MCF 10A (cell line): ENCODE measurements at regions not wholly inside any gene's neighbourhood (a gene's known extent, or its start where the extent isn't known, plus 50 kb on each side); places are given as distances from the start of the nearest gene placed in this dataset.

Experiments
- BruUV-seq: library from RNA; stranded (reverse); fragments of 400-500 nt; replicated peaks from 2 replicates; lab custom pipeline; 2021; lab: Mats Ljungman, UMichigan
- CTCF ChIA-PET: fragments of 300-600 bp; sonication (Branson Sonifier 250); formaldehyde crosslinking; extraction: SDS; loops from one replicate; lab custom pipeline; 2021; ENCODE audit warnings: antibody characterized with exemption, inconsistent platforms; lab: Yijun Ruan, JAX
- POLR2A ChIA-PET: fragments of 300-600, 350-650 bp; sonication (Branson Sonifier 250); formaldehyde crosslinking; extraction: SDS; loops from one replicate; lab custom pipeline; 2020; ENCODE audit warnings: antibody characterized with exemption, inconsistent platforms; lab: Yijun Ruan, JAX
- DNase-seq: peaks from one replicate; pipeline ENCODE4 v3.0.0-alpha.2; 2018; ENCODE audit not compliant: unreplicated experiment
- H3K27ac Mint-ChIP-seq: one replicate; pipeline ENCODE4 v1.8.0; 2022; ENCODE audit warnings: mild to moderate bottlenecking, low read depth, mixed read lengths; ENCODE audit not compliant: unreplicated experiment
- H3K27me3 Mint-ChIP-seq: one replicate; pipeline ENCODE4 v1.8.0; 2022; ENCODE audit warnings: mixed read lengths; ENCODE audit not compliant: insufficient read depth, unreplicated experiment
- H3K36me3 Mint-ChIP-seq: one replicate; pipeline ENCODE4 v1.8.0; 2022; ENCODE audit warnings: mild to moderate bottlenecking, moderate library complexity, mixed read lengths; ENCODE audit not compliant: insufficient read depth, unreplicated experiment
- H3K4me1 Mint-ChIP-seq: one replicate; pipeline ENCODE4 v1.8.0; 2022; ENCODE audit warnings: mixed read lengths; ENCODE audit not compliant: insufficient read depth, unreplicated experiment
- H3K4me3 Mint-ChIP-seq: one replicate; pipeline ENCODE4 v1.8.0; 2022; ENCODE audit warnings: mild to moderate bottlenecking, moderate library complexity, mixed read lengths; ENCODE audit not compliant: unreplicated experiment
- H3K9me3 Mint-ChIP-seq: one replicate; pipeline ENCODE4 v1.8.0; 2022; ENCODE audit warnings: mixed read lengths; ENCODE audit not compliant: unreplicated experiment
- CTCF ChIP-seq: fragments of 200-600 bp; IDR thresholded peaks from one replicate; pipeline ENCODE4 v1.8.0; 2022; ENCODE audit warnings: antibody characterized with exemption, mild to moderate bottlenecking; ENCODE audit not compliant: unreplicated experiment
- intact Hi-C: fragments of 100-400 bp; cut with micrococcal nuclease; formaldehyde crosslinking; loops from 2 replicates; pipeline ENCODE4 v1.14.1; 2022

GRCh38 chr6:142637624-142638351, 307.2 kb downstream of the HIVEP2 start:
- ChIA-PET POLR2A (interaction anchor here (0.7 kb wide), 1 partner anchor 778 kb away, joined by 3 read pairs; no protein-coding TSS in a partner anchor), CTCF (interaction anchor here (0.6 kb wide), 1 partner anchor 164 kb away, joined by 3 read pairs; no protein-coding TSS in a partner anchor)
- intact Hi-C loops, result no loop called here
- TF ChIP-seq CTCF, result no peak
- no peaks in the 10 kb centered on the region for H3K36me3 Mint-ChIP-seq
- no peak overlapping the region for H3K4me3 Mint-ChIP-seq
- H3K27me3 Mint-ChIP-seq, result peaks cover 8% of the 10 kb centered on the region
- peaks cover 11% of the 10 kb centered on the region for H3K4me1 Mint-ChIP-seq
- DNase-seq, result no peak
- BruUV-seq, result no TSS peak
- no peak overlapping the region for H3K27ac Mint-ChIP-seq
- no peaks in the 10 kb centered on the region for H3K9me3 Mint-ChIP-seq

- intact Hi-C loops, result no loop called here
- peaks cover 4% of the 10 kb centered on the region for H3K4me1 Mint-ChIP-seq
- ChIA-PET POLR2A (interaction anchor here (0.7 kb wide), 1 partner anchor 1610 kb away, joined by 3 read pairs; no protein-coding TSS in a partner anchor), CTCF (no interaction called here)
- peaks cover 22% of the 10 kb centered on the region for H3K27me3 Mint-ChIP-seq
- no peaks in the 10 kb centered on the region for H3K36me3 Mint-ChIP-seq
- no peak for DNase-seq
- no peak for TF ChIP-seq CTCF
- no TSS peak for BruUV-seq
- no peaks in the 10 kb centered on the region for H3K9me3 Mint-ChIP-seq
- H3K4me3 Mint-ChIP-seq, result no peak overlapping the region
- no peak overlapping the region for H3K27ac Mint-ChIP-seq
Observed at GRCh38 chr6:142642651-142643050, 302.3 kb downstream of the HIVEP2 start.

DNA sequence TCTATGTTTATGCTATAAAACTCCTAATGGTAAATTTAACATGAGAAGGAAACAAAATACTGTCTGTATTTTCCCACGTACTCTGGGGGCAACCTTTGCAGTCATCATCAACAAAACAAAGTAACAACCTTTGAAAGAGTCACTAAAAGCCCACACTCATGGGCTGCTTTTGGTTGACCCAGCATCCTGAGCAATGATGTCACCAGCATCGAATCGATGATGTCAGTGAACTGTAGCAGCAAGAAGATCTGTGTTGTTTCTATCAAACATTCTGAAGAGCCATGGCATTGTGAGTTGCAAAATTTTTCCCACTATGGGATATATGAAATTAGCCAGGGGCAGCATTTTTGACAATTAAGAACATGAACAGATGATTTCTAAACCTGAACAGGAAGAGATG, 300.1 kb downstream of the HIVEP2 start:
- ChIA-PET POLR2A (no interaction called here), CTCF (no interaction called here)
- H3K27me3 Mint-ChIP-seq, result peaks cover 36% of the 10 kb centered on the region
- no peak for DNase-seq
- H3K9me3 Mint-ChIP-seq, result no peaks in the 10 kb centered on the region
- no peak overlapping the region for H3K4me3 Mint-ChIP-seq
- intact Hi-C loops, result no loop called here
- no peak overlapping the region for H3K27ac Mint-ChIP-seq
- H3K4me1 Mint-ChIP-seq, result peaks cover 4% of the 10 kb centered on the region
- TF ChIP-seq CTCF, result no peak
- no peaks in the 10 kb centered on the region for H3K36me3 Mint-ChIP-seq
- BruUV-seq, result no TSS peak

DNA sequence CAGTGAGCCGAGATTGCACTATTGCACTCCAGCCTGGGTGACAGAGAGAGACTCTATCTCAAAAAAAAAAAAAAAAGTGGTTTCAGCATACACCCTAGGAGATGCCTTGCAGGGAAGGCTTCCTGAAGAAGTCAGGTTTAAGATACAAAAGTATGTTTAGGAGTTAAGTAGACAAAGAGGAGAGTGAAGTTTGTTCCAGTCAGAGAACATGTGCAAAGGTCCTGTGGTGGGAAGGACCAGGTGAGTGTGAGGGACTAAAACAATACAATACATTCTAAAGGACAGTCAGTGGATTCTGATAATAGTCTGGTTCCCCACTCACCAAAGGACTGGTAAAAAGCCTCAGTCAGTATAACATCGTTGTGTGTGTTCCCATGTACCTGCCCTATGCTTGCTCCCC, 299.3 kb downstream of the HIVEP2 start:
- DNase-seq, result no peak
- no peak for TF ChIP-seq CTCF
- intact Hi-C loops, result no loop called here
- no TSS peak for BruUV-seq
- Mint-ChIP-seq H3K27me3 (peaks cover 36% of the 10 kb centered on the region), H3K9me3 (no peaks in the 10 kb centered on the region), H3K4me1 (peaks cover 4% of the 10 kb centered on the region), H3K4me3 (no peak overlapping the region), H3K27ac (no peak overlapping the region), H3K36me3 (no peaks in the 10 kb centered on the region)
- CTCF ChIA-PET, result no interaction called here
- POLR2A ChIA-PET, result no interaction called here
